ENCODE measurements at regions not wholly inside any gene's neighbourhood (a gene's known extent, or its start where the extent isn't known, plus 50 kb on each side); places are given as distances from the start of the nearest gene placed in this dataset.

- no peak for ATAC-seq
- ChIA-PET POLR2A (no interaction called here), CTCF (no interaction called here)
- Mint-ChIP-seq H3K27ac (no peak overlapping the region), H3K27me3 (peaks cover 2% of the 10 kb centered on the region), H3K9me3 (no peaks in the 10 kb centered on the region), H3K4me3 (no peak overlapping the region), H3K4me1 (ENCODE audit: low read depth) (no peaks in the 10 kb centered on the region), H3K36me3 (ENCODE audit: low read depth) (no peaks in the 10 kb centered on the region)
- no peak for TF ChIP-seq CTCF (IDR thresholded peaks at IDR 0.05)
- intact Hi-C loops (cut with micrococcal nuclease) = no loop called here
- DNase-seq = no peak
Observed at GRCh38 chr10:70954381-70955176, 66.2 kb upstream of the PCBD1 start.

- TF ChIP-seq CTCF (IDR thresholded peaks at IDR 0.05) = no peak
- intact Hi-C loops (cut with micrococcal nuclease) = no loop called here
- CTCF ChIA-PET = interaction anchor here (1.4 kb wide), 1 partner anchor 31 kb away, joined by 3 read pairs; no protein-coding TSS in a partner anchor
- POLR2A ChIA-PET = no interaction called here
- ATAC-seq = no peak
- DNase-seq = no peak
- H3K36me3 Mint-ChIP-seq (ENCODE audit: low read depth) = no peaks in the 10 kb centered on the region
- H3K27me3 Mint-ChIP-seq = peaks cover 2% of the 10 kb centered on the region
- no peak overlapping the region for H3K27ac Mint-ChIP-seq
- no peak overlapping the region for H3K4me3 Mint-ChIP-seq
- no peaks in the 10 kb centered on the region for H3K9me3 Mint-ChIP-seq
- H3K4me1 Mint-ChIP-seq (ENCODE audit: low read depth) = no peaks in the 10 kb centered on the region
Observed at GRCh38 chr10:70956029-70956759, 67.8 kb upstream of the PCBD1 start.

- ChIA-PET POLR2A (no interaction called here), CTCF (no interaction called here)
- DNase-seq (no peak), ATAC-seq (no peak)
- H3K27ac Mint-ChIP-seq = no peak overlapping the region
- intact Hi-C loops (cut with micrococcal nuclease) = no loop called here
- no peaks in the 10 kb centered on the region for H3K36me3 Mint-ChIP-seq (ENCODE audit: low read depth)
- H3K4me1 Mint-ChIP-seq (ENCODE audit: low read depth) = no peaks in the 10 kb centered on the region
- H3K27me3 Mint-ChIP-seq = peaks cover 4% of the 10 kb centered on the region
- no peaks in the 10 kb centered on the region for H3K9me3 Mint-ChIP-seq
- H3K4me3 Mint-ChIP-seq = no peak overlapping the region
- TF ChIP-seq CTCF (IDR thresholded peaks at IDR 0.05) = no peak
Observed at GRCh38 chr10:70958396-70958795, 70.0 kb upstream of the PCBD1 start.

GRCh38 chr10:70960316-70960715 is 72.0 kb upstream of the PCBD1 start:
- TF ChIP-seq CTCF (IDR thresholded peaks at IDR 0.05) = no peak
- ATAC-seq = no peak

More at GRCh38 chr10:70960316-70960715, 72.0 kb upstream of the PCBD1 start:
- intact Hi-C loops (cut with micrococcal nuclease) = no loop called here
- H3K36me3 Mint-ChIP-seq (ENCODE audit: low read depth) = no peaks in the 10 kb centered on the region
- no peak for DNase-seq
- H3K27me3 Mint-ChIP-seq = peaks cover 6% of the 10 kb centered on the region
- no peaks in the 10 kb centered on the region for H3K4me1 Mint-ChIP-seq (ENCODE audit: low read depth)
- H3K9me3 Mint-ChIP-seq = no peaks in the 10 kb centered on the region
- no peak overlapping the region for H3K4me3 Mint-ChIP-seq
- CTCF ChIA-PET = no interaction called here
- H3K27ac Mint-ChIP-seq = no peak overlapping the region
- POLR2A ChIA-PET = no interaction called here
